Aorta (tissue), 5 donors: ENCODE measurements at regions not wholly inside any gene's neighbourhood (a gene's known extent, or its start where the extent isn't known, plus 50 kb on each side); places are given as distances from the start of the nearest gene placed in this dataset.
"Not testable (repeated sequence)": the region's sequence is repeated elsewhere in the genome, so short reads cannot be mapped to it uniquely, and the experiment has no call there.

Experiments used
- ATAC-seq: fragments of 200-7000 bp; cut with Tn5 transposase; one replicate; pipeline ENCODE4 v1.9.1; 2022; ENCODE audit warnings: moderate library complexity; ENCODE audit not compliant: low FRiP score
- DNase-seq, 2 donors: peaks; one replicate each; pipeline ENCODE4 v3.0.0-alpha.2; 2020
- H3K27ac ChIP-seq, 2 donors: one replicate each; pipeline ENCODE4 v1.5.1; 2013; ENCODE audit warnings: low read length in 2 of 2, mild to moderate bottlenecking in 2 of 2, moderate library complexity in 2 of 2, control low read depth in 1 of 2, inconsistent platforms in 1 of 2, low read depth in 1 of 2
- H3K27me3 ChIP-seq, 2 donors: one replicate each; pipeline ENCODE4 v1.6.1; 2013; ENCODE audit warnings: control low read depth in 1 of 2, low read length in 1 of 2, mild to moderate bottlenecking in 1 of 2, moderate library complexity in 1 of 2; ENCODE audit not compliant: insufficient read depth in 2 of 2, control insufficient read depth in 1 of 2
- H3K36me3 ChIP-seq, 2 donors: one replicate each; pipeline ENCODE4 v1.6.1; 2013; ENCODE audit warnings: control low read depth in 1 of 2, low read length in 1 of 2, mild to moderate bottlenecking in 1 of 2; ENCODE audit not compliant: insufficient read depth in 2 of 2, control insufficient read depth in 1 of 2
- H3K4me1 ChIP-seq, 2 donors: one replicate each; pipeline ENCODE4 v1.6.1; 2013; ENCODE audit warnings: low read length in 2 of 2, control low read depth in 1 of 2, mild to moderate bottlenecking in 1 of 2, moderate library complexity in 1 of 2; ENCODE audit not compliant: insufficient read depth in 2 of 2, control insufficient read depth in 1 of 2
- H3K4me3 ChIP-seq, 2 donors: one replicate each; pipeline ENCODE4 v1.5.1; 2013; ENCODE audit warnings: low read length in 2 of 2, control low read depth in 1 of 2, mild to moderate bottlenecking in 1 of 2
- H3K9me3 ChIP-seq: one replicate; pipeline ENCODE4 v1.6.1; 2013; ENCODE audit warnings: mild to moderate bottlenecking, low read length; ENCODE audit not compliant: control insufficient read depth
- WGBS, 2 donors: extraction: QIAGEN DNeasy Blood & Tissue Kit; methylation state at CpG; one replicate each; pipeline ENCODE4 v1.1.7; 2013; 5-methylcytosine and 5-hydroxymethylcytosine counted together
- intact Hi-C, 2 donors: fragments of 100-400 bp; cut with DNase I; formaldehyde crosslinking; loops; one replicate each; pipeline versions ENCODE4 v1.14.2 to v1.15.0; 2022
- donor health status: healthy with polysubstance abuse.
- donor health status: Bipolar disorder and iron deficiency.
- donor health status: DM: no; HTN: no; CAD: no.
- donor health status: DM: no; HTN: no; CAD: no.
- donor health status: DM: yes; HTN: yes; CAD: no.

DNA sequence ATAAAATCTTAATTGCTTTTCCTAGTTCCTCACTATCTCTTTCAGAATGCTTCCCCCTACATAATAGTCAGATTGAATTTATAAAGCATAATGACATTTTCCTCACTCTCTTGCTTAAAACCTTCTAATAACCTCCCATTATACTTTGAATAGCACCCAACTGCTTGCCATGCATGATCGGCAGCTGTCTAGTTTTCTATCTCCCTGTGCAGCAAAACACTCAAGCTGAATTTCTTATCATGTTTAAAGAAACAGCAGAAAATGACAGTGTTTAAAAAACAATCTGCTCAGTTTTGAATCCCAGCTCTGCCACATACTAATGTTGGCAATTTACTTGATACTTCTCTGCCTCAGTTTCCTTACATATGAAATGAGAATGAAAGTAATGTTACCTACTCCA, 947.1 kb upstream of the HS3ST1 start:
- intact Hi-C loops, result no loop called here
- Histone ChIP-seq H3K36me3 (no peaks in the 10 kb centered on the region), H3K27ac (no peak overlapping the region), H3K4me3 (no peak overlapping the region), H3K27me3 (no peaks in the 10 kb centered on the region), H3K4me1 (no peaks in the 10 kb centered on the region), H3K9me3 (no peaks in the 10 kb centered on the region)
- DNase-seq (no peak), ATAC-seq (no peak)
- 70 to 75% methylated on average over 1 of the region's 1 CpG for WGBS, 2 donors

DNA sequence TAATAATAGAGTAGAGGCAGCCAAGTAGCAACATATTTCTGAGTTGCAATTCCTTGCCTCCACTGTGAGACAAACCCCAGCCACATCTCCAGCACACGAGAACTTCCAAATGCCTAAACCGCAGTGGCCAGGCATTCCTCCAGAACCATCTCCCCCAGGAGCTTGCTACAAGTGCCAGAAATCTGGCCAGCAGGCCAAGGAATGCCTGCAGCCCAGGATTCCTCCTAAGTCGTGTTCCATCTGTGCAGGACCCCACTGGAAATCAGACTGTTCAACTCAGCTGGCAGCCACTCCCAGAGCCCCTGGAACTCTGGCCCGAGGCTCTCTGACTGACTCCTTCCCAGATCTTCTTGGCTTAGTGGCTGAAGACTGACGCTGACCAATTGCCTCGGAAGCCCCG, 937.2 kb upstream of the HS3ST1 start:
- WGBS, 2 donors, result 63 to 66% methylated on average over 7 of the region's 7 CpGs
- H3K9me3 ChIP-seq, intact Hi-C loops, H3K4me1 ChIP-seq, ATAC-seq, H3K27ac ChIP-seq, H3K36me3 ChIP-seq, H3K4me3 ChIP-seq, H3K27me3 ChIP-seq: not testable (repeated sequence)
- peak; percentile 44 to 46 for DNase-seq

DNA sequence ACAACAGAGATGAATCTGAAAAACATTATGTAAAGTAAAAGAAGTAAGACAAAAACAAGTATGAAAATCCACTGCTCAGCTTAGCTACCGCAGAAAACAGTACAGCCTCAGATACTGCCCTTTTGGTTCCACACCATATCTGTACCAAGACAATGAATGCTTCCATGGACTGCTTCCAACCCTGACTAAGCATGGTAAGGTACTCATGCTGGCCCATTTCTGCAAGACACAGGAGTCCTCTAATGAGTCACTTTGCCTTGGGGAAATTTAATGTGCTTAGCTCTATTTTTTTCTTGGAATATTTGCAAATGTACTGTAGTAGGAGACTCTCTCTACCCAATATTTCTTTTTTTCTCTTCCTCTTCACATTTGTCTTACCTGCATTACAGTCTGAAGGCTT, 931.7 kb upstream of the HS3ST1 start:
- WGBS, 2 donors, result 92 to 93% methylated on average over 1 of the region's 1 CpG
- DNase-seq (no peak), ATAC-seq (no peak)
- no peaks in the 10 kb centered on the region for H3K4me1 ChIP-seq
- no peak overlapping the region for H3K4me3 ChIP-seq
- no peaks in the 10 kb centered on the region for H3K36me3 ChIP-seq
- H3K27ac ChIP-seq, result no peak overlapping the region
- intact Hi-C loops, result no loop called here
- H3K27me3 ChIP-seq, result no peaks in the 10 kb centered on the region
- H3K9me3 ChIP-seq, result no peaks in the 10 kb centered on the region

DNA sequence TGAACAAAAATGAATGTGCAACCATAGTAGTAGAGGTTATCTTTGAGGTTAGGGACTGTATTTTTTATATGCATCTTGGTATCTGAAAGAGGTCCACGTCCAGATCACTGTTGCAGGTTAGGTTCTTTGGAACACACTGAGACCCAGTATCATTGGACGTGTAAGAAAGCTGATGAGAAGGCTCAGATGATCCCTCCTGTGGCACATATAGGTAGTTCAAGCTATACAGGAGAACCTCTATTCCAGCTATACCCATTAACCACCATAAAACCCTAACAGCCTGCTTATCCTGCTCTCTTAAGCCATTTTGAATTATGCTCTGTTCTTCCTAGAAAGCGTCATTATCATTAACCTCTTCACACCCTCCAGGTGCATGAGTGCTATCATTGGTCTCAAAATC, 930.7 kb upstream of the HS3ST1 start:
- intact Hi-C loops, result no loop called here
- no peaks in the 10 kb centered on the region for H3K4me1 ChIP-seq
- no peaks in the 10 kb centered on the region for H3K9me3 ChIP-seq
- H3K27me3 ChIP-seq, result no peaks in the 10 kb centered on the region
- no peak overlapping the region for H3K27ac ChIP-seq
- no peak overlapping the region for H3K4me3 ChIP-seq
- 51 to 68% methylated on average over 3 of the region's 3 CpGs for WGBS, 2 donors
- ATAC-seq, result no peak
- no peak for DNase-seq
- H3K36me3 ChIP-seq, result no peaks in the 10 kb centered on the region

DNA sequence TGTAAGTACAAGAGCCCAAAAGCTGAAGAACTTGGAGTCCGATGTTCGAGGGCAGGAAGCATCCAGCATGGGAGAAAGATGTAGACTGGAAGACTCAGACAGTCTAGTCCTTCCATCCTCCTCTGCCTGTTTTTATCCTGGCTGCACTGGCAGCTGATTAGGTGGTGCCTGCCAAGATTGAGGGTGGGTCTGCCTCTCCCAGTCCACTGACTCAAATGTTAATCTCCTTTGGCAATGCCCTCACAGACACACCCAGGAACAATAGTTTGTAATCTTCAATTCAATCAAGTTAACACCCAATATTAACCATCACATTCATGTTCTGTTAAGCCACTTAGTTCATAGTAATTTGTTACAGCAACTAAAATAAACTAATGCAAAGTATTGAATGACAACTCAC, 904.4 kb upstream of the HS3ST1 start:
- intact Hi-C loops, H3K4me3 ChIP-seq, DNase-seq, H3K4me1 ChIP-seq, H3K27ac ChIP-seq, H3K9me3 ChIP-seq, H3K36me3 ChIP-seq, H3K27me3 ChIP-seq, ATAC-seq: not testable (repeated sequence)
- 90 to 96% methylated on average over 2 of the region's 2 CpGs for WGBS, 2 donors

DNA sequence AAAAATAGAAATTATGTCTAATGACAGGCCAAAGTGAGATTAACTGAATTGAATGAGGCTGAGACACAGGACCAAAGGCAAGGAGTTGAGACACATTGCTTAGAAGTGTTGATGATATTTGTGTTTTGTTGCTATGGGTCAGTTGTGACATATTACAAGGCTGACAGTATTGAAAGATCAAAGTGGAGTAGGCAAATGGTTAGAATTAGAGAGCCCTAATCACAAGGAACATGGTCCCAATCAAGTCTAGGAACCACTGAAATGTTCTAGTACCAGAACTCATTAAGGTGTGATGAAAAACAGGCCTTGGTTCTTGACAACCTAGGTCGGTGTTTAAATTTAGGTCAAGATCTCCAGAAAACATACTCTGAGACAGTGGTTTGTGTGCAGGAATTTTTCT, 896.3 kb upstream of the HS3ST1 start:
- Histone ChIP-seq H3K4me1 (no peaks in the 10 kb centered on the region), H3K27me3 (no peaks in the 10 kb centered on the region), H3K27ac (no peak overlapping the region), H3K4me3 (no peak overlapping the region), H3K36me3 (no peaks in the 10 kb centered on the region), H3K9me3 (no peaks in the 10 kb centered on the region)
- intact Hi-C loops, result no loop called here
- DNase-seq (no peak), ATAC-seq (no peak)
- WGBS, 2 donors, result 52% methylated on average over 1 of the region's 1 CpG

DNA sequence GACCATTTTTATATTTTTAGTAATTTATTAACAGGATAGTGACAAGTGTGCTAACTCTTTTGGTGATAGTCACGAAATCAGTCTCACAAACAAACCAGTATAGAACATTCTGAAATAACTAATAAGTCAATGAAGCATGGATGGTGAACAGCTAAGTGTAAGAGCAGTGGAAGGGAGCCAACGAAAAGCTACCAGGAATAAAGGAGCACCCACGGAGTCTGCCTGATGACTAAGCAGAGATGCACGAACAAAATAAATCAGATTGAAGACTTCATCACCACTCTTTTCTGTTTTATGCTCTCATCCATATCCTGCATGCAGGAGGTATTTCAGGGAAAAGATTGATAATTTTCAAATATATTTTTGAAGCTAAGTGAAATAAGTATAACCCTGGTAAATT, 891.1 kb upstream of the HS3ST1 start:
- DNase-seq, result no peak
- no peak for ATAC-seq
- H3K4me3 ChIP-seq, result no peak overlapping the region
- no peaks in the 10 kb centered on the region for H3K4me1 ChIP-seq
- WGBS, 2 donors, result 17% methylated on average over 4 of the region's 4 CpGs
- H3K9me3 ChIP-seq, result no peaks in the 10 kb centered on the region
- no peak overlapping the region for H3K27ac ChIP-seq
- no peaks in the 10 kb centered on the region for H3K36me3 ChIP-seq
- H3K27me3 ChIP-seq, result no peaks in the 10 kb centered on the region
- intact Hi-C loops, result no loop called here

DNA sequence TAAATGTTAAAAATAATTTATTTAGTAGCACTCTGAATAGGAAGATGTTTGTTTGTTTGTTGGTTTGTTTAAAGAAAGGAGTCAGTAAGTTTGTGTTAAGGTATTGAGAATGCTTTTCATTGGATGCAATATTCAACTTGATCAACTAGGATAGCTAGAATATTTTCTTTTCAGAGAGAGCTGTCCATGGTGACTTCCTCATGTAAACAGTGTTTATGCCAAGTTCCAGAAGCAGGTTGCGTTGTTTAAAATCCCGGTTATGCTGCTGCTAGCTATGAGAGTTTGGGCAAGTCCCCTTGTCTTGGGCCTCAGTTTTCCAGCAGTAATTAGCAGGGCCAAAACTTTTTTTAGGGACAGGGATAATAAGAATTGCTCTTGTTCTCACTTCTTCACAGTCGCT, 876.2 kb upstream of the HS3ST1 start:
- Histone ChIP-seq H3K36me3 (no peaks in the 10 kb centered on the region), H3K27ac (no peak overlapping the region), H3K4me1 (no peaks in the 10 kb centered on the region), H3K27me3 (no peaks in the 10 kb centered on the region), H3K9me3 (no peaks in the 10 kb centered on the region), H3K4me3 (no peak overlapping the region)
- intact Hi-C loops, result no loop called here
- DNase-seq (no peak), ATAC-seq (no peak)
- 57 to 60% methylated on average over 3 of the region's 3 CpGs for WGBS, 2 donors

DNA sequence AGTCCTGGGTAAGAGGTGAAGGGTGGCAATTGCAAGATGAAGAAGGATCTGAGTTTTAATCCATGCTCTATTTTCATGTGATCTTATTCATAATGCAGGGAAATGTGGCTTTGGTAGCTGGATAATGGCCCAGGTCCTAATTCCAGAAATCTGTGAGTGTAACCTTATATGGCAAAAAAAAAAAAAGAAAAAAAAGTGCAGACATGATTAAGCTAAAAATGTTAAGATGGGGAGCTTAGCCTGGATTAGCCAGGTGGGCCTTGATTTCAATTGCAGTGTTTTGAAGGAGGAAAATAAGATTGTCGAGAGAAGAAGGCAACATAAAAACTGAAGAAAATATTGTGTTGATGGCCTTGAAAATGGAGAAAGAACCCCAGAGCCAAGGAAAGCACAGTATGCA, 867.7 kb upstream of the HS3ST1 start:
- Histone ChIP-seq H3K36me3 (no peaks in the 10 kb centered on the region), H3K4me3 (no peak overlapping the region), H3K27me3 (no peaks in the 10 kb centered on the region), H3K27ac (no peak overlapping the region), H3K9me3 (no peaks in the 10 kb centered on the region), H3K4me1 (no peaks in the 10 kb centered on the region)
- ATAC-seq (no peak), DNase-seq (no peak)
- 89 to 94% methylated on average over 1 of the region's 1 CpG for WGBS, 2 donors
- intact Hi-C loops, result no loop called here
